WTC11 (cell line): ENCODE measurements at regions not wholly inside any gene's neighbourhood (a gene's known extent, or its start where the extent isn't known, plus 50 kb on each side); places are given as distances from the start of the nearest gene placed in this dataset.

Experiments
- ATAC-seq: fragments of 200-7000 bp; cut with Tn5 transposase; 2 replicates; pipeline ENCODE4 v1.10.0; 2021; ENCODE audit warnings: mild to moderate bottlenecking, moderate library complexity
- CTCF ChIA-PET: fragments of 300-600 bp; sonication (Branson Sonifier 250); formaldehyde crosslinking; loops from one replicate; lab custom pipeline; 2021; ENCODE audit warnings: antibody characterized with exemption; lab: Charles Lee
- POLR2A ChIA-PET: fragments of 350-600 bp; sonication (Branson Sonifier 250); formaldehyde crosslinking; loops from one replicate; lab custom pipeline; 2021; ENCODE audit warnings: antibody characterized with exemption; lab: Charles Lee
- DNase-seq: peaks from one replicate; pipeline ENCODE4 v3.0.0; 2021; ENCODE audit warnings: low spot score
- H3K27ac Mint-ChIP-seq: 2 replicates; pipeline ENCODE4 v1.8.0; 2021; ENCODE audit warnings: mixed read lengths
- H3K27me3 Mint-ChIP-seq: 2 replicates; pipeline ENCODE4 v1.8.0; 2021; ENCODE audit warnings: low read depth, mild to moderate bottlenecking, moderate library complexity, mixed read lengths
- H3K36me3 Mint-ChIP-seq: 2 replicates; pipeline ENCODE4 v1.8.0; 2021; ENCODE audit warnings: mixed read lengths
- H3K4me1 Mint-ChIP-seq: 2 replicates; pipeline ENCODE4 v1.8.0; 2022; ENCODE audit warnings: mixed read lengths
- H3K4me3 Mint-ChIP-seq: 2 replicates; pipeline ENCODE4 v1.8.0; 2021; ENCODE audit warnings: mild to moderate bottlenecking, moderate library complexity, mixed read lengths
- H3K9me3 Mint-ChIP-seq: 2 replicates; pipeline ENCODE4 v1.8.0; 2021; ENCODE audit warnings: mixed read lengths
- ARID4B ChIP-seq: sonication (generic); formaldehyde crosslinking; IDR thresholded peaks from 2 replicates; pipeline ENCODE4 v1.8.0; 2023; ENCODE audit warnings: missing genetic modification reagents, mild to moderate bottlenecking, borderline replicate concordance
- ATF3 ChIP-seq: sonication (generic); formaldehyde crosslinking; conservative IDR thresholded peaks from 2 replicates; pipeline ENCODE4 v1.8.1; 2022; ENCODE audit warnings: mild to moderate bottlenecking, missing genetic modification reagents
- CBFB ChIP-seq: sonication (generic); formaldehyde crosslinking; IDR thresholded peaks from 2 replicates; pipeline ENCODE4 v1.8.1; 2022; ENCODE audit warnings: mild to moderate bottlenecking, low read depth, missing genetic modification reagents
- CREM ChIP-seq: sonication (generic); formaldehyde crosslinking; IDR thresholded peaks from 2 replicates; pipeline ENCODE4 v1.8.1; 2022; ENCODE audit warnings: mild to moderate bottlenecking, missing genetic modification reagents, moderate library complexity
- FOXJ3 ChIP-seq: sonication (generic); formaldehyde crosslinking; IDR thresholded peaks from 2 replicates; pipeline ENCODE4 v1.9.0; 2021; ENCODE audit warnings: missing genetic modification reagents, mild to moderate bottlenecking, borderline replicate concordance
- GRHL2 ChIP-seq: fragments of 250-450 bp; sonication (Bioruptor Pico); IDR thresholded peaks from 2 replicates; pipeline ENCODE4 v1.8.0; 2022; ENCODE audit warnings: mild to moderate bottlenecking, moderate library complexity; ENCODE audit not compliant: insufficient replicate concordance, severe bottlenecking
- NFYB ChIP-seq: sonication (generic); formaldehyde crosslinking; conservative IDR thresholded peaks from 2 replicates; pipeline ENCODE4 v1.8.0; 2022; ENCODE audit warnings: low read depth, missing genetic modification reagents
- NR1H2 ChIP-seq: sonication (generic); formaldehyde crosslinking; IDR thresholded peaks from 2 replicates; pipeline ENCODE4 v1.9.0; 2021; ENCODE audit warnings: mild to moderate bottlenecking, moderate library complexity, missing genetic modification reagents
- RELA ChIP-seq: sonication (generic); formaldehyde crosslinking; IDR thresholded peaks from 2 replicates; pipeline ENCODE4 v1.8.1; 2022; ENCODE audit warnings: missing genetic modification reagents, mild to moderate bottlenecking, borderline replicate concordance
- ZNF121 ChIP-seq: sonication (generic); formaldehyde crosslinking; IDR thresholded peaks from 2 replicates; pipeline ENCODE4 v1.8.0; 2023; ENCODE audit warnings: missing genetic modification reagents
- ZNF138 ChIP-seq: sonication (generic); formaldehyde crosslinking; conservative IDR thresholded peaks from 2 replicates; pipeline ENCODE4 v1.8.1; 2022; ENCODE audit warnings: mild to moderate bottlenecking, moderate library complexity, missing genetic modification reagents
- ZNF317 ChIP-seq: sonication (generic); formaldehyde crosslinking; IDR thresholded peaks from 2 replicates; pipeline ENCODE4 v1.8.1; 2023; ENCODE audit warnings: low read depth, mild to moderate bottlenecking, moderate library complexity, missing genetic modification reagents, borderline replicate concordance
- ZNF396 ChIP-seq: fragments of 250-450 bp; sonication (Bioruptor Pico); IDR thresholded peaks from 2 replicates; pipeline ENCODE4 v1.8.0; 2021; ENCODE audit warnings: mild to moderate bottlenecking, moderate library complexity, borderline replicate concordance
- ZNF512 ChIP-seq: sonication (generic); formaldehyde crosslinking; IDR thresholded peaks from 2 replicates; pipeline ENCODE4 v1.8.1; 2022; ENCODE audit warnings: missing genetic modification reagents, borderline replicate concordance
- ZNF671 ChIP-seq: fragments of 250-450 bp; sonication (Bioruptor Pico); IDR thresholded peaks from 2 replicates; pipeline ENCODE4 v1.8.0; 2021; ENCODE audit warnings: mild to moderate bottlenecking
- TF ChIP-seq, protein P1 (sequence below): sonication (generic); formaldehyde crosslinking; IDR thresholded peaks from 2 replicates; pipeline ENCODE4 v1.8.1; 2023; ENCODE audit warnings: mild to moderate bottlenecking, moderate library complexity, missing genetic modification reagents
- TF ChIP-seq, protein P2 (sequence below): sonication (generic); formaldehyde crosslinking; IDR thresholded peaks from 2 replicates; pipeline ENCODE4 v1.8.1; 2023; ENCODE audit warnings: mild to moderate bottlenecking, missing genetic modification reagents
- TF ChIP-seq, protein P3 (sequence below): sonication (generic); formaldehyde crosslinking; IDR thresholded peaks from 2 replicates; pipeline ENCODE4 v1.8.1; 2022; ENCODE audit warnings: low read depth, mild to moderate bottlenecking, moderate library complexity, missing genetic modification reagents, borderline replicate concordance
- TF ChIP-seq, protein P4 (sequence below): sonication (generic); formaldehyde crosslinking; IDR thresholded peaks from 2 replicates; pipeline ENCODE4 v1.8.1; 2022; ENCODE audit warnings: mild to moderate bottlenecking, moderate library complexity, missing genetic modification reagents

- Mint-ChIP-seq H3K9me3 (peaks cover 34% of the 10 kb centered on the region), H3K4me1 (peaks cover 11% of the 10 kb centered on the region; the same call in 1 of the 2 replicates), H3K36me3 (peaks cover 31% of the 10 kb centered on the region), H3K27me3 (0 out of 2 replicates have a peak, but pooled peaks cover 4% of the 10 kb centered on the region), H3K27ac (no peak overlapping the region), H3K4me3 (no peak overlapping the region)
- TF ChIP-seq ZNF671 (CRISPR knock-in tag) = no peak
- DNase-seq (no peak), ATAC-seq (no peak)
- POLR2A ChIA-PET = no interaction called here
- CTCF ChIA-PET = no interaction called here
Measured at GRCh38 chr4:18815779-18816173, 794.2 kb upstream of the LCORL start.

DNA sequence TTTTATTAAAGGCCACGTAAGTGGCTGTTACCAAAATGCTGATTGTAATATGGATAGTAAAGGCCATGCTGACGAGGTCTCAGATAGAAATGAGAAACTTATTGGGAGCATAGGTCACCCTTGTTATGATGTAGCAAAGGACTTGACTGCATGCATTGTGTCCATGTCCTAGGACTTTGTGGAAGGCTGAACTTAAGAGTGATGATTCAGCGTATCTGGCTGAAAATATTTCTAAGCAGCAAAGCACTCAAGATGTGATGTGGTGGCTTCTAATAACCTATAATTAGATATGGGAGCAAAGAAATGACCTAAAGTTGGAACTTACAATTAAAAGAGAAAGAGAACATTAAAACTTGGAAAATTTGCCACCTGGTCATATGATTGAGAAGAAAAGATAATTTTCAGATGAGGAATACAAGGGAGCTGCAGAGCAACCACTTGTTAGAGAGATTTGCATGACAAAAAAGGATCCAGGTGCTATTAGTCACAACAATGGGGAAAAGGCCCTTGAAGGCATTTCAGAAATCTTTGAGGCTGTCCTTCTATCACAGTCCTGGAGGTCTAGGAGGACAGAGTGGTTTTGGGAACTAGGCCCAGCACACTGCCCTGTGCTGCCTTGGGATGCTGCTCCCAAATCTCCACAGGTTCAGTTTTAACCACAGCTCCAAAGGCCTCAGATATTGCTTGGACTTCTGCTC is 793.7 kb upstream of the LCORL start:
- TF ChIP-seq, protein P1, sequence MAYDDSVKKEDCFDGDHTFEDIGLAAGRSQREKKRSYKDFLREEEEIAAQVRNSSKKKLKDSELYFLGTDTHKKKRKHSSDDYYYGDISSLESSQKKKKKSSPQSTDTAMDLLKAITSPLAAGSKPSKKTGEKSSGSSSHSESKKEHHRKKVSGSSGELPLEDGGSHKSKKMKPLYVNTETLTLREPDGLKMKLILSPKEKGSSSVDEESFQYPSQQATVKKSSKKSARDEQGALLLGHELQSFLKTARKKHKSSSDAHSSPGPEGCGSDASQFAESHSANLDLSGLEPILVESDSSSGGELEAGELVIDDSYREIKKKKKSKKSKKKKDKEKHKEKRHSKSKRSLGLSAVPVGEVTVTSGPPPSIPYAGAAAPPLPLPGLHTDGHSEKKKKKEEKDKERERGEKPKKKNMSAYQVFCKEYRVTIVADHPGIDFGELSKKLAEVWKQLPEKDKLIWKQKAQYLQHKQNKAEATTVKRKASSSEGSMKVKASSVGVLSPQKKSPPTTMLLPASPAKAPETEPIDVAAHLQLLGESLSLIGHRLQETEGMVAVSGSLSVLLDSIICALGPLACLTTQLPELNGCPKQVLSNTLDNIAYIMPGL (CRISPR knock-in tag) = no peak
- peak; percentile 72 for TF ChIP-seq ZNF121
- Mint-ChIP-seq H3K27me3 (0 out of 2 replicates have a peak, but pooled peaks cover 4% of the 10 kb centered on the region), H3K36me3 (peaks cover 31% of the 10 kb centered on the region), H3K4me3 (no peak overlapping the region), H3K27ac (no peak overlapping the region), H3K4me1 (peaks cover 11% of the 10 kb centered on the region; the same call in 1 of the 2 replicates), H3K9me3 (peaks cover 29% of the 10 kb centered on the region)
- POLR2A ChIA-PET = no interaction called here
- CTCF ChIA-PET = no interaction called here
- DNase-seq (no peak), ATAC-seq (peak; percentile 46)

DNA sequence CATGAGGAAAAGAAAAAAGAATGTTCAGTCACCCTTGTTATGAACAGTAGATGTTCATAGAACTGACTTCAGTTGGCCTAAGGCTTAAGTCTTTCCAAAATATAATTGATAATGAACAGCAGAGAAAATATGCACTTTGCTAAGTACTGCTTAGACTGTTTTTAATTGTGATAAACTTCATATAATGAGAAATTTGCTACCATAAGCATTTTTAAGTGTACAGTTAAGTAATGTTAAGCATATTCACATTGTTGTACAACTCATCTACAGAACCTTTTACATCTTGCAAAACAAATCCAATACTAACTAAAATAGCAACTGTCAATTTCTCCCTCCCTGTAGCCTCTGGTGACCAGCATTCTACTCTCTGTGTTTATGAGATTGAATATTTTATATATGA is 792.2 kb upstream of the LCORL start:
- Mint-ChIP-seq H3K27ac (no peak overlapping the region), H3K27me3 (0 out of 2 replicates have a peak, but pooled peaks cover 4% of the 10 kb centered on the region), H3K9me3 (peaks cover 32% of the 10 kb centered on the region), H3K4me3 (no peak overlapping the region), H3K36me3 (peaks cover 31% of the 10 kb centered on the region), H3K4me1 (peaks cover 12% of the 10 kb centered on the region; the same call in 1 of the 2 replicates)
- CTCF ChIA-PET = no interaction called here
- DNase-seq = no peak
- no peak for ATAC-seq
- POLR2A ChIA-PET = no interaction called here
- no peak for TF ChIP-seq RELA (CRISPR knock-in tag)
- no peak for TF ChIP-seq CREM (CRISPR knock-in tag)
- no peak for TF ChIP-seq ZNF512 (CRISPR knock-in tag)
- TF ChIP-seq ZNF138 (CRISPR knock-in tag) = no peak
- TF ChIP-seq, protein P2, sequence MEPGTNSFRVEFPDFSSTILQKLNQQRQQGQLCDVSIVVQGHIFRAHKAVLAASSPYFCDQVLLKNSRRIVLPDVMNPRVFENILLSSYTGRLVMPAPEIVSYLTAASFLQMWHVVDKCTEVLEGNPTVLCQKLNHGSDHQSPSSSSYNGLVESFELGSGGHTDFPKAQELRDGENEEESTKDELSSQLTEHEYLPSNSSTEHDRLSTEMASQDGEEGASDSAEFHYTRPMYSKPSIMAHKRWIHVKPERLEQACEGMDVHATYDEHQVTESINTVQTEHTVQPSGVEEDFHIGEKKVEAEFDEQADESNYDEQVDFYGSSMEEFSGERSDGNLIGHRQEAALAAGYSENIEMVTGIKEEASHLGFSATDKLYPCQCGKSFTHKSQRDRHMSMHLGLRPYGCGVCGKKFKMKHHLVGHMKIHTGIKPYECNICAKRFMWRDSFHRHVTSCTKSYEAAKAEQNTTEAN (CRISPR knock-in tag) = no peak
- TF ChIP-seq NR1H2 (CRISPR knock-in tag) = no peak
- no peak for TF ChIP-seq GRHL2
- no peak for TF ChIP-seq ZNF317 (CRISPR knock-in tag)
- TF ChIP-seq, protein P3, sequence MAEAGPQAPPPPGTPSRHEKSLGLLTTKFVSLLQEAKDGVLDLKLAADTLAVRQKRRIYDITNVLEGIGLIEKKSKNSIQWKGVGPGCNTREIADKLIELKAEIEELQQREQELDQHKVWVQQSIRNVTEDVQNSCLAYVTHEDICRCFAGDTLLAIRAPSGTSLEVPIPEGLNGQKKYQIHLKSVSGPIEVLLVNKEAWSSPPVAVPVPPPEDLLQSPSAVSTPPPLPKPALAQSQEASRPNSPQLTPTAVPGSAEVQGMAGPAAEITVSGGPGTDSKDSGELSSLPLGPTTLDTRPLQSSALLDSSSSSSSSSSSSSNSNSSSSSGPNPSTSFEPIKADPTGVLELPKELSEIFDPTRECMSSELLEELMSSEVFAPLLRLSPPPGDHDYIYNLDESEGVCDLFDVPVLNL (CRISPR knock-in tag) = no peak
- TF ChIP-seq ATF3 = no peak
- no peak for TF ChIP-seq ZNF396
- TF ChIP-seq, protein P4, sequence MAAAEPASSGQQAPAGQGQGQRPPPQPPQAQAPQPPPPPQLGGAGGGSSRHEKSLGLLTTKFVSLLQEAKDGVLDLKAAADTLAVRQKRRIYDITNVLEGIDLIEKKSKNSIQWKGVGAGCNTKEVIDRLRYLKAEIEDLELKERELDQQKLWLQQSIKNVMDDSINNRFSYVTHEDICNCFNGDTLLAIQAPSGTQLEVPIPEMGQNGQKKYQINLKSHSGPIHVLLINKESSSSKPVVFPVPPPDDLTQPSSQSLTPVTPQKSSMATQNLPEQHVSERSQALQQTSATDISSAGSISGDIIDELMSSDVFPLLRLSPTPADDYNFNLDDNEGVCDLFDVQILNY (CRISPR knock-in tag) = no peak
- no peak for TF ChIP-seq CBFB (CRISPR knock-in tag)
- no peak for TF ChIP-seq NFYB
- TF ChIP-seq FOXJ3 (CRISPR knock-in tag) = no peak
- TF ChIP-seq ARID4B (CRISPR knock-in tag) = no peak
